T-cell (primary cell): ENCODE measurements at regions not wholly inside any gene's neighbourhood (a gene's known extent, or its start where the extent isn't known, plus 50 kb on each side); places are given as distances from the start of the nearest gene placed in this dataset.

ENCODE experiments used
- ATAC-seq, 4 experiments: fragments of 200-7000 bp in 3 of 4; fragments of 150-1000 bp in 1 of 4; cut with Tn5 transposase; replicated peaks in 1 of 4; 1 replicate in 3 of 4; 2 replicates in 1 of 4; pipeline ENCODE4 v1.10.0; 2021; ENCODE audit warnings: moderate library complexity in 3 of 4, mild to moderate bottlenecking in 2 of 4, moderate number of reproducible peaks in 1 of 4
- CTCF ChIA-PET, 2 donors: fragments of 300-600 bp; sonication (Branson Sonifier 250); formaldehyde crosslinking; loops; one replicate each; lab custom pipeline; 2022; ENCODE audit warnings: antibody characterized with exemption in 2 of 2; lab: Charles Lee
- POLR2A ChIA-PET, 2 donors: fragments of 300-600 bp; sonication (Branson Sonifier 250); formaldehyde crosslinking; loops; one replicate each; lab custom pipeline; 2022; ENCODE audit warnings: antibody characterized with exemption in 2 of 2; lab: Charles Lee
- DNase-seq, 35 experiments: peaks; one replicate each; pipeline versions ENCODE4 v3.0.0 to v3.0.0-alpha.2; 2013 to 2023
- H3K27ac ChIP-seq: one replicate; pipeline ENCODE4 v1.5.1; 2013; ENCODE audit warnings: low read length
- H3K27me3 ChIP-seq, 2 experiments: replicated peaks in 1 of 2; 1 replicate in 1 of 2; 2 replicates in 1 of 2; pipeline versions ENCODE4 v1.6.1 to v1.7.0; 2013; ENCODE audit warnings: low read length in 1 of 2, mixed read lengths in 1 of 2; ENCODE audit not compliant: control insufficient read depth in 2 of 2, insufficient read depth in 2 of 2; ENCODE audit errors: extremely low read depth in 1 of 2
- H3K36me3 ChIP-seq, 2 donors: 1 replicate in 1 of 2; 2 replicates in 1 of 2; pipeline versions ENCODE4 v1.6.1 to v1.7.0; 2013; ENCODE audit warnings: low read length in 1 of 2; ENCODE audit not compliant: control insufficient read depth in 2 of 2, insufficient read depth in 1 of 2; ENCODE audit errors: extremely low read depth in 1 of 2
- H3K4me1 ChIP-seq, 2 experiments: 1 replicate in 1 of 2; 2 replicates in 1 of 2; pipeline versions ENCODE4 v1.6.1 to v1.7.0; 2013; ENCODE audit warnings: low read length in 2 of 2, mixed read lengths in 1 of 2; ENCODE audit not compliant: insufficient read depth in 2 of 2, control insufficient read depth in 1 of 2; ENCODE audit errors: extremely low read depth in 1 of 2
- H3K4me3 ChIP-seq, 2 donors: 1 replicate in 1 of 2; 2 replicates in 1 of 2; pipeline versions ENCODE4 v1.5.1 to v1.7.0; 2013; ENCODE audit warnings: mild to moderate bottlenecking in 2 of 2, low read length in 1 of 2, moderate library complexity in 1 of 2; ENCODE audit not compliant: control insufficient read depth in 1 of 2; ENCODE audit errors: extremely low read depth in 1 of 2
- H3K9me3 ChIP-seq: 2 replicates; pipeline ENCODE4 v1.7.0; 2013
- H3K27ac Mint-ChIP-seq, 2 donors: one replicate each; pipeline ENCODE4 v1.8.0; 2020 to 2021; ENCODE audit warnings: mild to moderate bottlenecking in 2 of 2, mixed read lengths in 2 of 2
- H3K27me3 Mint-ChIP-seq, 2 donors: one replicate each; pipeline ENCODE4 v1.8.0; 2021 to 2022; ENCODE audit warnings: mixed read lengths in 2 of 2
- H3K36me3 Mint-ChIP-seq: one replicate; pipeline ENCODE4 v1.8.0; 2021; ENCODE audit warnings: mixed read lengths
- H3K4me1 Mint-ChIP-seq, 3 donors: one replicate each; pipeline ENCODE4 v1.8.0; 2020 to 2022; ENCODE audit warnings: mixed read lengths in 3 of 3, mild to moderate bottlenecking in 1 of 3
- H3K4me3 Mint-ChIP-seq, 3 donors: one replicate each; pipeline ENCODE4 v1.8.0; 2020 to 2022; ENCODE audit warnings: mild to moderate bottlenecking in 3 of 3, mixed read lengths in 3 of 3, moderate library complexity in 3 of 3
- H3K9me3 Mint-ChIP-seq, 3 donors: one replicate each; pipeline ENCODE4 v1.8.0; 2020 to 2022; ENCODE audit warnings: mixed read lengths in 3 of 3
- WGBS: methylation state at CpG from one replicate; pipeline ENCODE4 v1.1.5; 2013; ENCODE audit warnings: missing lambda C conversion rate; ENCODE audit not compliant: insufficient coverage; 5-methylcytosine and 5-hydroxymethylcytosine counted together

DNA sequence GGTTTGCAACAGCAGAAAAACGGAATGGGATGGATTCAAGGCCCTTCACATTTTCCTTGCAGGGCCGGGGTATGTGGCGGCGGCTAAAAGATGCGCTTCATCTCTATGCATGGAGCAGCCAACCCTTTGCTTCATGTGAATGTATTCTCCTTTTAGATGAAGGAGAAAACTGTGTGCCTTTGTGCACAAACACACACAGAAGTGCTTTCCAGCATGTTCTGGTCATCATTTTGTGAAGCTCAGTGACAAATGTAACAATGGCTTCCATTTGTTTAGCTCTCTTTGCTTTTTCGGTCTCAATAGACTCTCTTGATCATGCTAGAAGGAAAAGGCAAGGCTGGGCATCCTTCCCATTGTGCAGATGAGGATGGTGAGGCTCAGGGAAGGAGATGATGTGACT is 161.7 kb upstream of the MKI67 start:
- H3K4me1 Mint-ChIP-seq = peaks cover 0 to 4% (median 0%) of the 10 kb centered on the region in 3 donors
- peaks cover 31 to 54% of the 10 kb centered on the region in 2 donors for H3K27me3 Mint-ChIP-seq
- Histone ChIP-seq H3K27ac (no peak overlapping the region), H3K4me3 (no peak overlapping the region), H3K27me3 (peaks cover 10 to 46% of the 10 kb centered on the region in 2 experiments), H3K9me3 (no peaks in the 10 kb centered on the region), H3K4me1 (no peaks in the 10 kb centered on the region), H3K36me3 (no peaks in the 10 kb centered on the region)
- WGBS = 100% methylated on average over 1 of the region's 6 CpGs
- DNase-seq (no peak), ATAC-seq (no peak)
- H3K9me3 Mint-ChIP-seq = peaks cover 0 to 10% (median 4%) of the 10 kb centered on the region in 3 donors
- CTCF ChIA-PET = no interaction called here
- POLR2A ChIA-PET = no interaction called here
- H3K27ac Mint-ChIP-seq = no peak overlapping the region
- H3K4me3 Mint-ChIP-seq = no peak overlapping the region
- H3K36me3 Mint-ChIP-seq = peaks cover 4% of the 10 kb centered on the region

DNA sequence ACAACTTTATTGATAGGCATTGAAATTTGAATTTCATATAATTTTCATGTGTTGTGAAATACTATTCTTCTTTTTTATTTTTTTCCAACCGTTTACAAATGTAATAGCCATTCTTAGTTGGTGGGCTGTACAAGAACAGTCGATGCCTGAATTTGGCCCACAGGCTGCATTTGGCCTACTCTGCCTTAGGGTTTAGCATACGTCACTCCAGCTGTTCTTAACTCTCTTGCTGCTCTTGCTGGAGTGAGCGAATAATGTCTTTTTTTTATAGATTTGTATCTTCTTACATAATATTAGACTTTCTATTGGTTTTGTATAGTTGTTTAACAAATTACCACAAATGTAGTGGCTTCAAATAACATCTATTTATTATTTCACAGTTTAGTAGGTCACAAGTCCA is 163.4 kb upstream of the MKI67 start:
- Mint-ChIP-seq H3K36me3 (peaks cover 4% of the 10 kb centered on the region), H3K4me3 (no peak overlapping the region), H3K4me1 (peaks cover 0 to 4% (median 0%) of the 10 kb centered on the region in 3 donors), H3K9me3 (peaks cover 0 to 10% (median 4%) of the 10 kb centered on the region in 3 donors), H3K27ac (no peak overlapping the region), H3K27me3 (peaks cover 29 to 47% of the 10 kb centered on the region in 2 donors)
- Histone ChIP-seq H3K27ac (no peak overlapping the region), H3K9me3 (no peaks in the 10 kb centered on the region), H3K27me3 (peaks cover 10 to 45% of the 10 kb centered on the region in 2 experiments), H3K4me3 (no peak overlapping the region), H3K36me3 (no peaks in the 10 kb centered on the region), H3K4me1 (no peaks in the 10 kb centered on the region)
- POLR2A ChIA-PET = no interaction called here
- CTCF ChIA-PET = no interaction called here
- no peak for DNase-seq
- ATAC-seq = no peak
- 100% methylated on average over 1 of the region's 4 CpGs for WGBS

DNA sequence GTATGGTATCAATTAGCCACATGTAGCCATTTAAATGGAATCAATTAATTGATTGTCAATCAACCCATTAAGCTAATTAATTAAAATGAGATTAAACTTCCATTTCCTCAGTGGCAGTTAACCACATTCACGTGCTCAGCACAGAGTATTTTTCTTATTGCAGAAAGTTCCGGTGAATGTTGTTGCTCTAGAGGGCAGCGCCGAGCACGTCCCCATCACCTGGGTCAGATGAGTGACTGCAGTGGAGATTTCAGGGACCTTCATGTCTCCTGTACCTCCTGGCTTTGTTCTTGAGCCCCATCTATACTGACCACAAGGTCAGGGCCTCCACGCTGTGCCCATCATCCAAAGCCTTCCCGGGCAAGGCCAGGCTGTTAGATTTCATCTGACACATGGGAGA is 168.8 kb upstream of the MKI67 start:
- no peak overlapping the region for H3K27ac ChIP-seq
- no peak overlapping the region for H3K4me3 Mint-ChIP-seq
- H3K4me3 ChIP-seq = no peak overlapping the region
- ChIA-PET POLR2A (no interaction called here), CTCF (no interaction called here)
- DNase-seq (no peak), ATAC-seq (no peak)
- no peaks in the 10 kb centered on the region for H3K4me1 Mint-ChIP-seq
- peaks cover 0 to 24% of the 10 kb centered on the region in 2 experiments for H3K27me3 ChIP-seq
- peaks cover 0 to 10% (median 4%) of the 10 kb centered on the region in 3 donors for H3K9me3 Mint-ChIP-seq
- H3K27me3 Mint-ChIP-seq = peaks cover 3 to 11% of the 10 kb centered on the region in 2 donors
- 90% methylated on average over 2 of the region's 7 CpGs for WGBS
- no peaks in the 10 kb centered on the region for H3K36me3 Mint-ChIP-seq
- no peaks in the 10 kb centered on the region for H3K36me3 ChIP-seq
- H3K9me3 ChIP-seq = no peaks in the 10 kb centered on the region
- H3K4me1 ChIP-seq = no peaks in the 10 kb centered on the region
- H3K27ac Mint-ChIP-seq = no peak overlapping the region

DNA sequence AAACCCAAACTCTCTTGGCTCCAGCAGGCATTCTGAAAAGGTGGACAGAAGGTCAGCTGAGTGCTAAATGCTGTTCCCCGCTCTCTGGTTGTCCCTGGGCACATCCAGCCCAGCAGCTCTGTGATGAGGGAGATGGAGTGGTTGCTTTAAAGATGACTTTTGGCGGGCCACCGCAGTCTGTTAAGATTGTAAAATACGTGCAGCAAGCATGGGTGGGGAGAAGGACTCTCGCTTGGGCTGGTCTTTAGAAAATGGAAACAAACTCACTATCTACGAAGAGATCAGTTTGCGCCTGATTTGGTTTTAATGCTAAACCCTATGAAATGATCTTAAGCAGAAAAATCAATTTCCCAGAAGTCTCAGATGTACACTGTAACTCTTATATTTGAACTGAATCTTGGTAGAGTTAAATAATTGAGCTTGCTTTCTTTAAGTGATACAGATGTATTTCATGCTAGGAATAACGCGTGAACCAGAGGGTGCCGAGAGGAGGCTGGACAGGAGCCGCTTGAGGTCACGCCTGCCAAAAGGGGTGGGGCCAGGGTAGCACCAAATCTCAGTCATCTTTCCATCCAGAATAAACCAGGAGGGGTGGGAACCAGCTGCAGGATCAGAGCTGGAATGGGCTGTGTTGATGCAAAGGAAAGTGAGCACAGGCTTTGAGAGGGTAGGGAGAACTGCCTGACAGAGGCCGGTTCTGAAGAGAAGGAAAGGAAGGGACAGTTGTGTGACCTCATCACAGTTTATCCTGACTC is 170.2 kb upstream of the MKI67 start:
- Histone ChIP-seq H3K4me1 (no peaks in the 10 kb centered on the region), H3K9me3 (no peaks in the 10 kb centered on the region), H3K27me3 (peaks cover 0 to 20% of the 10 kb centered on the region in 2 experiments), H3K4me3 (no peak overlapping the region), H3K36me3 (no peaks in the 10 kb centered on the region), H3K27ac (no peak overlapping the region)
- H3K4me3 Mint-ChIP-seq = no peak overlapping the region
- no peaks in the 10 kb centered on the region for H3K4me1 Mint-ChIP-seq
- ATAC-seq (no peak), DNase-seq (no peak)
- H3K36me3 Mint-ChIP-seq = no peaks in the 10 kb centered on the region
- peaks cover 3 to 11% of the 10 kb centered on the region in 2 donors for H3K27me3 Mint-ChIP-seq
- 86% methylated on average over 1 of the region's 13 CpGs for WGBS
- H3K9me3 Mint-ChIP-seq = peaks cover 2 to 5% (median 4%) of the 10 kb centered on the region in 3 donors
- ChIA-PET POLR2A (no interaction called here), CTCF (no interaction called here)
- no peak overlapping the region for H3K27ac Mint-ChIP-seq

DNA sequence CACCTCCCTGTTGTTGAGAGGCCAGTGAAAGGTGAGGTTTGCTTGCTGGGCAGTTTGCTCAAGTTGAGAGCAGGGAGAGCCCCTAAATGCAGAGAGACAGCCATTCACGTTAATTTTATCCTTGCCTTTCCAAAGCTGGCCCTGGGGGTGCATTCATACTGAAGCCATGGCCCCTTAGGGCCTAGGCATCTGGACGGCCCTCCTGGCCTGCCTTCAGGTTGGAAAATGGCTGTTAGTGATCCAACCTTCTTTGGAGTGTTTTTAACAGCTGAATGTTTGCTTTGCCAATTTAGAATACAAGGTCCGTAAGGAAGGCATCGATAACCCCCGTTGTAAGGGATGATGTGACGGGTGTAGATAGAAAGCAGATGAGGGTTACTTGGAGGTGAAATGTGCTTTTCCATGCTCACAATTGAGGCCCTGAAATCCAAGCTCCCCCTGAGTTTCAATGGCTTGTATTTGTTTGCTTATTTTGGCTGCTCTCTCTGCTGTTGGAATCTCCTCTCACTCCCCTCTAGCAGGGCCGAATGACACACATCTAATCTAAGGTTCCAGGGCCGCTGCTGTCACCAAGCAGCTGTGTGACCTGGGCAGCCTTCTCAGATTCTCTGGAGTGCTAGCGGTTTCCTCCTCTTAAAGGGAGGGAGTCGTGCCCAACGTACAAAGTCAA is 171.6 kb upstream of the MKI67 start:
- Mint-ChIP-seq H3K36me3 (no peaks in the 10 kb centered on the region), H3K9me3 (peaks cover 5 to 7% (median 7%) of the 10 kb centered on the region in 3 donors), H3K27me3 (peaks cover 3 to 9% of the 10 kb centered on the region in 2 donors), H3K27ac (no peak overlapping the region), H3K4me1 (no peaks in the 10 kb centered on the region), H3K4me3 (no peak overlapping the region)
- Histone ChIP-seq H3K27ac (no peak overlapping the region), H3K27me3 (peaks cover 0 to 14% of the 10 kb centered on the region in 2 experiments), H3K9me3 (no peaks in the 10 kb centered on the region), H3K4me3 (no peak overlapping the region), H3K4me1 (no peaks in the 10 kb centered on the region), H3K36me3 (no peaks in the 10 kb centered on the region)
- 88% methylated on average over 5 of the region's 11 CpGs for WGBS
- ChIA-PET CTCF (no interaction called here), POLR2A (no interaction called here)
- DNase-seq (no peak), ATAC-seq (no peak)

DNA sequence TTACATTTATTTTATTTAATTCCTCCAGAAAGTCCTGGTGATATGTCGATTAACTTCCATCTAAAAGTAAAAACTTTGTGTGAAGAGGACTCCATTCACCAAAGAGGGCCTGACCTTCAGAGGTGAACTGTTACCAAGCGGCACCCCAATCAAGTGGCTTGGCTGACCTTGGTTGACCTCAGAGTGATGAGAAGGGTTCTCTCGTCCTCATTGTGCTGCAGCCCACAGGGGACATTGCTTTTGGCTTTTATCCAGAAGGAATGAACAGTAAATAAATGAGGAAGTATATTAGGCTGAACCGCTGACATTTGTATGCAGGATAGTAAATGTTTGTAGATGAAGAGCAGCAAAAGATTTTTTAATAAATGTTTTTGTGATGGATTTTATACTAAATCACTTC is 172.4 kb upstream of the MKI67 start:
- Mint-ChIP-seq H3K4me1 (no peaks in the 10 kb centered on the region), H3K27me3 (peaks cover 3 to 9% of the 10 kb centered on the region in 2 donors), H3K27ac (no peak overlapping the region), H3K36me3 (no peaks in the 10 kb centered on the region), H3K4me3 (no peak overlapping the region), H3K9me3 (peaks cover 5 to 7% (median 7%) of the 10 kb centered on the region in 3 donors)
- ATAC-seq = no peak
- no peaks in the 10 kb centered on the region for H3K9me3 ChIP-seq
- H3K4me1 ChIP-seq = no peaks in the 10 kb centered on the region
- H3K36me3 ChIP-seq = no peaks in the 10 kb centered on the region
- no peak for DNase-seq
- CTCF ChIA-PET = no interaction called here
- H3K4me3 ChIP-seq = no peak overlapping the region
- H3K27me3 ChIP-seq = peaks cover 0 to 9% of the 10 kb centered on the region in 2 experiments
- H3K27ac ChIP-seq = no peak overlapping the region
- WGBS = 50% methylated on average over 2 of the region's 4 CpGs
- POLR2A ChIA-PET = no interaction called here
